Neuronal stem cell (in vitro differentiated cells): ENCODE measurements at regions not wholly inside any gene's neighbourhood (a gene's known extent, or its start where the extent isn't known, plus 50 kb on each side); places are given as distances from the start of the nearest gene placed in this dataset.

Experiments used
- DNase-seq: peaks from one replicate; pipeline ENCODE4 v3.0.0-alpha.2; 2013; ENCODE audit warnings: low spot score
- H2AFZ ChIP-seq: one replicate; pipeline ENCODE4 v1.6.1; 2013; ENCODE audit warnings: mild to moderate bottlenecking, low read length, inconsistent platforms
- H2AK5ac ChIP-seq: 2 replicates; pipeline ENCODE4 v1.6.1; 2013; ENCODE audit warnings: low read depth, mild to moderate bottlenecking, inconsistent platforms, low read length, moderate library complexity, mixed read lengths
- H2BK120ac ChIP-seq: 2 replicates; pipeline ENCODE4 v1.6.1; 2013; ENCODE audit warnings: low read depth, mild to moderate bottlenecking, inconsistent platforms, low read length, moderate library complexity, mixed read lengths
- H2BK12ac ChIP-seq: one replicate; pipeline ENCODE4 v1.6.1; 2013; ENCODE audit warnings: low read length, inconsistent platforms
- H2BK15ac ChIP-seq: 2 replicates; pipeline ENCODE4 v1.6.1; 2013; ENCODE audit warnings: mild to moderate bottlenecking, low read length, inconsistent platforms, mixed read lengths
- H2BK5ac ChIP-seq: one replicate; pipeline ENCODE4 v1.6.1; 2013; ENCODE audit warnings: inconsistent platforms, mild to moderate bottlenecking, low read length, moderate library complexity
- H3K14ac ChIP-seq: one replicate; pipeline ENCODE4 v1.6.1; 2013; ENCODE audit warnings: low read length, inconsistent platforms
- H3K18ac ChIP-seq: 2 replicates; pipeline ENCODE4 v1.6.1; 2013; ENCODE audit warnings: low read length, inconsistent platforms
- H3K23ac ChIP-seq: 2 replicates; pipeline ENCODE4 v1.6.1; 2013; ENCODE audit warnings: low read depth, mild to moderate bottlenecking, mixed read lengths, low read length, inconsistent platforms; ENCODE audit not compliant: poor library complexity
- H3K27ac ChIP-seq: replicated peaks from 3 replicates; pipeline ENCODE4 v1.5.1; 2013; ENCODE audit warnings: low read length, inconsistent platforms
- H3K27me3 ChIP-seq, 3 experiments: 2 replicates each; pipeline ENCODE4 v1.6.1; 2013; ENCODE audit warnings: low read length in 3 of 3, mild to moderate bottlenecking in 2 of 3, inconsistent platforms in 1 of 3, low read depth in 1 of 3, mixed read lengths in 1 of 3, moderate library complexity in 1 of 3; ENCODE audit not compliant: control insufficient read depth in 3 of 3, insufficient read depth in 3 of 3
- H3K36me3 ChIP-seq, 2 donors: replicated peaks in 1 of 2; 2 replicates each; pipeline ENCODE4 v1.6.1; 2013; ENCODE audit warnings: low read length in 2 of 2; ENCODE audit not compliant: control insufficient read depth in 2 of 2, insufficient read depth in 2 of 2
- H3K4ac ChIP-seq: 2 replicates; pipeline ENCODE4 v1.6.1; 2013; ENCODE audit warnings: inconsistent platforms, mild to moderate bottlenecking, low read length, moderate library complexity
- H3K4me1 ChIP-seq, 2 donors: 1 replicate in 1 of 2; 2 replicates in 1 of 2; pipeline ENCODE4 v1.6.1; 2013; ENCODE audit warnings: low read length in 2 of 2, low read depth in 1 of 2; ENCODE audit not compliant: control insufficient read depth in 2 of 2, insufficient read depth in 1 of 2
- H3K4me2 ChIP-seq: one replicate; pipeline ENCODE4 v1.6.1; 2013; ENCODE audit warnings: mild to moderate bottlenecking, low read length, inconsistent platforms; ENCODE audit not compliant: insufficient read depth, poor library complexity, severe bottlenecking
- H3K4me3 ChIP-seq, 2 donors: 2 replicates each; pipeline ENCODE4 v1.5.1; 2013; ENCODE audit warnings: low read length in 2 of 2, mild to moderate bottlenecking in 2 of 2, inconsistent platforms in 1 of 2, moderate library complexity in 1 of 2
- H3K79me1 ChIP-seq: one replicate; pipeline ENCODE4 v1.6.1; 2013; ENCODE audit warnings: low read depth, mild to moderate bottlenecking, inconsistent platforms, low read length, moderate library complexity
- H3K9ac ChIP-seq: one replicate; pipeline ENCODE4 v1.6.1; 2013; ENCODE audit warnings: mild to moderate bottlenecking, low read depth, low read length, inconsistent platforms; ENCODE audit not compliant: poor library complexity
- H3K9me3 ChIP-seq, 2 donors: replicated peaks in 1 of 2; 2 replicates each; pipeline versions ENCODE3 to v1.6.1; 2013; ENCODE audit warnings: low read length in 2 of 2, mild to moderate bottlenecking in 2 of 2, inconsistent platforms in 1 of 2, low read depth in 1 of 2, mixed read lengths in 1 of 2, moderate library complexity in 1 of 2; ENCODE audit not compliant: control insufficient read depth in 2 of 2, insufficient read depth in 1 of 2
- H4K8ac ChIP-seq: one replicate; pipeline ENCODE4 v1.6.1; 2013; ENCODE audit warnings: low read depth, mild to moderate bottlenecking, inconsistent platforms, low read length, moderate library complexity
- H4K91ac ChIP-seq: one replicate; pipeline ENCODE4 v1.6.1; 2013; ENCODE audit warnings: low read length, low read depth, mild to moderate bottlenecking, inconsistent platforms; ENCODE audit not compliant: poor library complexity
- WGBS, 2 donors: extraction: QIAGEN DNeasy Blood & Tissue Kit; methylation state at CpG; one replicate each; pipeline ENCODE4 v1.1.7; 2013; ENCODE audit warnings: missing lambda C conversion rate in 2 of 2, mixed read lengths in 1 of 2; ENCODE audit not compliant: insufficient read length in 2 of 2, insufficient replicate concordance in 1 of 2; ENCODE audit errors: extremely low coverage in 2 of 2; 5-methylcytosine and 5-hydroxymethylcytosine counted together

- H3K4me1 ChIP-seq, result peaks cover 0 to 8% of the 10 kb centered on the region in 2 donors
- H3K79me1 ChIP-seq, result no peaks in the 10 kb centered on the region
- H3K36me3 ChIP-seq, result no peaks in the 10 kb centered on the region
- no peak overlapping the region for H2BK120ac ChIP-seq
- no peak overlapping the region for H2AFZ ChIP-seq
- no peak overlapping the region for H4K91ac ChIP-seq
- no peak overlapping the region for H2BK15ac ChIP-seq
- H4K8ac ChIP-seq, result no peak overlapping the region
- no peak overlapping the region for H3K4me3 ChIP-seq
- H2AK5ac ChIP-seq, result no peak overlapping the region
- no peak overlapping the region for H3K14ac ChIP-seq
- no peak overlapping the region for H3K27ac ChIP-seq
- no peak overlapping the region for H3K4me2 ChIP-seq
- no peak overlapping the region for H3K18ac ChIP-seq
- no peak overlapping the region for H3K9ac ChIP-seq
- no peaks in the 10 kb centered on the region for H3K9me3 ChIP-seq
- no peak for DNase-seq
- no peak overlapping the region for H2BK5ac ChIP-seq
- H3K23ac ChIP-seq, result no peak overlapping the region
- no peaks in the 10 kb centered on the region for H3K27me3 ChIP-seq
- WGBS, 2 donors, result no CpG with 5 or more reads among the region's 5 CpGs
- no peak overlapping the region for H3K4ac ChIP-seq
- H2BK12ac ChIP-seq, result no peak overlapping the region
Observed at GRCh38 chr4:104395168-104395614, 99.5 kb downstream of the CXXC4 start.

GRCh38 chr4:104394406-104395167 lies 100.1 kb downstream of the CXXC4 start:
- H3K27me3 ChIP-seq, result no peaks in the 10 kb centered on the region
- H3K4me1 ChIP-seq, result peaks cover 0 to 8% of the 10 kb centered on the region in 2 donors
- peak overlapping the region in 1 of 2 donors; percentile 3 for H3K4me3 ChIP-seq
- H3K4me2 ChIP-seq, result no peak overlapping the region
- no CpG with 5 or more reads among the region's 12 CpGs for WGBS, 2 donors
- no peak overlapping the region for H2BK15ac ChIP-seq
- no peak overlapping the region for H3K23ac ChIP-seq
- H3K4ac ChIP-seq, result no peak overlapping the region
- no peak overlapping the region for H2BK120ac ChIP-seq
- H4K91ac ChIP-seq, result no peak overlapping the region
- H2AFZ ChIP-seq, result peak overlapping the region; percentile 57
- H3K14ac ChIP-seq, result no peak overlapping the region
- no peak for DNase-seq
- no peak overlapping the region for H4K8ac ChIP-seq
- H3K9ac ChIP-seq, result no peak overlapping the region
- no peak overlapping the region for H2AK5ac ChIP-seq
- H2BK5ac ChIP-seq, result no peak overlapping the region
- no peak overlapping the region for H3K18ac ChIP-seq
- no peak overlapping the region for H2BK12ac ChIP-seq
- H3K36me3 ChIP-seq, result no peaks in the 10 kb centered on the region
- H3K9me3 ChIP-seq, result no peaks in the 10 kb centered on the region
- no peak overlapping the region for H3K27ac ChIP-seq
- no peaks in the 10 kb centered on the region for H3K79me1 ChIP-seq

- H2BK5ac ChIP-seq, result no peak overlapping the region
- no CpG with 5 or more reads among the region's 3 CpGs for WGBS, 2 donors
- peak overlapping the region; percentile 57 for H2AFZ ChIP-seq
- no peaks in the 10 kb centered on the region for H3K9me3 ChIP-seq
- no peak overlapping the region for H3K4ac ChIP-seq
- H3K4me3 ChIP-seq, result no peak overlapping the region
- no peak overlapping the region for H4K91ac ChIP-seq
- H3K4me1 ChIP-seq, result peaks cover 0 to 8% of the 10 kb centered on the region in 2 donors
- no peak overlapping the region for H3K4me2 ChIP-seq
- no peaks in the 10 kb centered on the region for H3K36me3 ChIP-seq
- H2AK5ac ChIP-seq, result no peak overlapping the region
- H3K18ac ChIP-seq, result no peak overlapping the region
- H4K8ac ChIP-seq, result no peak overlapping the region
- H3K23ac ChIP-seq, result no peak overlapping the region
- H2BK12ac ChIP-seq, result no peak overlapping the region
- no peaks in the 10 kb centered on the region for H3K79me1 ChIP-seq
- H3K27ac ChIP-seq, result no peak overlapping the region
- no peaks in the 10 kb centered on the region for H3K27me3 ChIP-seq
- DNase-seq, result no peak
- H3K9ac ChIP-seq, result no peak overlapping the region
- no peak overlapping the region for H2BK15ac ChIP-seq
- H3K14ac ChIP-seq, result no peak overlapping the region
- H2BK120ac ChIP-seq, result no peak overlapping the region
Observed at GRCh38 chr4:104393655-104394324, 100.9 kb downstream of the CXXC4 start.

GRCh38 chr4:104385713-104386112 lies 109.0 kb downstream of the CXXC4 start:
- DNase-seq, result no peak
- H2AFZ ChIP-seq, result no peak overlapping the region
- H2BK120ac ChIP-seq, result no peak overlapping the region
- H4K91ac ChIP-seq, result no peak overlapping the region
- no peak overlapping the region for H2AK5ac ChIP-seq
- no peak overlapping the region for H3K23ac ChIP-seq
- H2BK5ac ChIP-seq, result no peak overlapping the region
- no peaks in the 10 kb centered on the region for H3K36me3 ChIP-seq
- H2BK12ac ChIP-seq, result no peak overlapping the region
- whole genome bisulfite sequencing, 2 donors, result no CpG with 5 or more reads among the region's 1 CpG
- H3K9me3 ChIP-seq, result no peaks in the 10 kb centered on the region
- no peak overlapping the region for H4K8ac ChIP-seq
- H3K4me2 ChIP-seq, result no peak overlapping the region
- H3K9ac ChIP-seq, result no peak overlapping the region
- H3K27ac ChIP-seq, result no peak overlapping the region
- no peaks in the 10 kb centered on the region for H3K4me1 ChIP-seq
- no peaks in the 10 kb centered on the region for H3K27me3 ChIP-seq
- no peak overlapping the region for H3K14ac ChIP-seq
- H3K4ac ChIP-seq, result no peak overlapping the region
- H2BK15ac ChIP-seq, result no peak overlapping the region
- H3K4me3 ChIP-seq, result no peak overlapping the region
- H3K18ac ChIP-seq, result no peak overlapping the region
- H3K79me1 ChIP-seq, result no peaks in the 10 kb centered on the region
